SK-N-SH treated with all-trans-retinoic acid at 6 μM for 48 hours (cell line): ENCODE measurements at regions not wholly inside any gene's neighbourhood (a gene's known extent, or its start where the extent isn't known, plus 50 kb on each side); places are given as distances from the start of the nearest gene placed in this dataset.

Source experiments
- ATAC-seq: fragments of 200-7000 bp; cut with Tn5 transposase; 3 replicates; pipeline ENCODE4 v1.9.1; 2020; ENCODE audit warnings: mild to moderate bottlenecking, moderate library complexity
- ARNTL ChIP-seq: fragments of 450-650 bp; formaldehyde crosslinking; IDR thresholded peaks from 2 replicates; pipeline ENCODE4 v1.5.0; 2020; ENCODE audit warnings: low read depth, mild to moderate bottlenecking, moderate library complexity, borderline replicate concordance
- CSDC2 ChIP-seq: fragments of 250-450 bp; sonication (Bioruptor Pico); IDR thresholded peaks from 2 replicates; pipeline ENCODE4 v1.5.0; 2020; ENCODE audit warnings: mild to moderate bottlenecking, moderate library complexity
- GLIS3 ChIP-seq: fragments of 250-450 bp; sonication (Bioruptor Pico); IDR thresholded peaks from 2 replicates; pipeline ENCODE4 v1.5.0; 2020; ENCODE audit warnings: mild to moderate bottlenecking, moderate library complexity
- ISL1 ChIP-seq: fragments of 250-450 bp; sonication (Bioruptor Pico); IDR thresholded peaks from 2 replicates; pipeline ENCODE4 v2.1.2; 2022; ENCODE audit warnings: mild to moderate bottlenecking, moderate library complexity
- OSR1 ChIP-seq: fragments of 250-450 bp; sonication (Bioruptor Pico); IDR thresholded peaks from 2 replicates; pipeline ENCODE4 v1.8.0; 2022; ENCODE audit warnings: moderate library complexity, mild to moderate bottlenecking, inconsistent platforms
- PPARA ChIP-seq: fragments of 250-450 bp; sonication (Bioruptor Pico); IDR thresholded peaks from 2 replicates; pipeline ENCODE4 v1.5.0; 2020; ENCODE audit warnings: mild to moderate bottlenecking, borderline replicate concordance
- RARB ChIP-seq: fragments of 250-450 bp; sonication (Bioruptor Pico); IDR thresholded peaks from 2 replicates; pipeline ENCODE4 v1.8.0; 2021; ENCODE audit warnings: mild to moderate bottlenecking, moderate library complexity
- SNAI2 ChIP-seq: fragments of 250-450 bp; sonication (Bioruptor Pico); IDR thresholded peaks from 2 replicates; pipeline ENCODE4 v1.5.0; 2020; ENCODE audit warnings: mild to moderate bottlenecking, moderate library complexity
- TCF4 ChIP-seq: fragments of 250-450 bp; sonication (Bioruptor Pico); IDR thresholded peaks from 2 replicates; pipeline ENCODE4 v1.8.0; 2021; ENCODE audit warnings: mild to moderate bottlenecking, moderate library complexity, borderline replicate concordance
- TOX ChIP-seq: fragments of 250-450 bp; sonication (Bioruptor Pico); IDR thresholded peaks from 2 replicates; pipeline ENCODE4 v1.8.0; 2021; ENCODE audit warnings: mild to moderate bottlenecking, moderate library complexity, borderline replicate concordance
- ZC3H10 ChIP-seq: fragments of 250-450 bp; sonication (Bioruptor Pico); IDR thresholded peaks from 2 replicates; pipeline ENCODE4 v1.5.1; 2021; ENCODE audit warnings: mild to moderate bottlenecking, moderate library complexity
- ZFP3 ChIP-seq: fragments of 250-450 bp; sonication (Bioruptor Pico); IDR thresholded peaks from 2 replicates; pipeline ENCODE4 v1.5.0; 2020; ENCODE audit warnings: mild to moderate bottlenecking, moderate library complexity
- ZFP30 ChIP-seq: fragments of 450-650 bp; formaldehyde crosslinking; IDR thresholded peaks from 2 replicates; pipeline ENCODE4 v1.5.0; 2022; ENCODE audit warnings: mild to moderate bottlenecking, moderate library complexity
- ZNF565 ChIP-seq: fragments of 450-650 bp; formaldehyde crosslinking; conservative IDR thresholded peaks from 2 replicates; pipeline ENCODE4 v1.5.0; 2020; ENCODE audit warnings: low read depth, mild to moderate bottlenecking, moderate library complexity
- ZNF70 ChIP-seq: fragments of 450-650 bp; formaldehyde crosslinking; IDR thresholded peaks from 2 replicates; pipeline ENCODE4 v1.5.0; 2020; ENCODE audit warnings: mild to moderate bottlenecking, moderate library complexity
- ZNF8 ChIP-seq: fragments of 450-650 bp; formaldehyde crosslinking; IDR thresholded peaks from 2 replicates; pipeline ENCODE4 v1.5.0; 2020; ENCODE audit warnings: mild to moderate bottlenecking, moderate library complexity
- TF ChIP-seq, protein P1 (sequence below): fragments of 250-450 bp; sonication (Bioruptor Pico); IDR thresholded peaks from 2 replicates; pipeline ENCODE4 v1.8.0; 2021; ENCODE audit warnings: low read depth, mild to moderate bottlenecking, moderate library complexity, borderline replicate concordance
- TF ChIP-seq, protein P2 (sequence below): fragments of 250-450 bp; sonication (Bioruptor Pico); IDR thresholded peaks from 2 replicates; pipeline ENCODE4 v1.5.0; 2020; ENCODE audit warnings: mild to moderate bottlenecking, moderate library complexity
- TF ChIP-seq, protein P3 (sequence below): fragments of 250-450 bp; sonication (Bioruptor Pico); IDR thresholded peaks from 2 replicates; pipeline ENCODE4 v1.5.1; 2021; ENCODE audit warnings: mild to moderate bottlenecking, moderate library complexity
- TF ChIP-seq, protein P4 (sequence below): fragments of 250-450 bp; sonication (Bioruptor Pico); IDR thresholded peaks from 2 replicates; pipeline ENCODE4 v1.8.0; 2020; ENCODE audit warnings: mild to moderate bottlenecking, moderate library complexity, borderline replicate concordance
- TF ChIP-seq, protein P5 (sequence below): fragments of 250-450 bp; sonication (Bioruptor Pico); IDR thresholded peaks from 2 replicates; pipeline ENCODE4 v1.5.1; 2020; ENCODE audit warnings: low read depth, mild to moderate bottlenecking, moderate library complexity

DNA sequence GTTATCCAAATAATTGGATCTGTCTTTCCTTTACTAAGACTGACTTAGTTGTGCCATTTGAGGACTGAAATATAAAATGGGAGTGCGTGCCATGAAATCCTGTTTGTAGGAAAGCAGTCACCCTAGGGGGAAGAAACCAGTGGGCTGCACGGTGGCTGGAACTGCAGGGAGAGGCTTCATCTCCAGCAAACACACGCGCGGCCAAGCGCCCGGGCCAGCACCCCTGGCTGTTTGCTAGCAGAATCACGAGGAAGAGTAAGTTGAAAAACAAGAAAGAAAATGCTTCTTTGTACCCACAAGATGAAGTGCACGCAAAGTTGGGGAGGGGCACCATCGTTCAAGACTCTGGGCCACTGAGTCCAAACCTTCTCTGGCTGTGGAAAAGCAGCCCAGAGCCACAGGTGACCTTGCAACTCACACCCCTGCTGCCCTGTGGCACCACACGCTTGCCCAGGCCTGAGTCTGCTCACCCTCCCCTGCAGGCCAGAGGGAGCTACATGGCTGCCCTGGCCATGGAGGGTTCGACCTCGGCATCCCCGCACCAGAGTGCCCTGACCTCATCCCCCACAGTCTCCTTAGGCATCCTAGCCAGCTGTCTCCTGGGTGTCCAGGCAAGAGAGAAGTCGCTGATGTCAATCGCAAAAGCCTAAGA lies 55.2 kb downstream of the IRX2 start:
- no peak for ATAC-seq
- TF ChIP-seq ARNTL (no peak), TCF4 (no peak), ISL1 (no peak), SNAI2 (CRISPR knock-in tag) (no peak), TOX (CRISPR knock-in tag) (no peak), ZNF565 (CRISPR knock-in tag) (no peak), OSR1 (CRISPR knock-in tag) (no peak), ZC3H10 (CRISPR knock-in tag) (no peak), ZNF8 (CRISPR knock-in tag) (no peak), RARB (CRISPR knock-in tag) (no peak), PPARA (CRISPR knock-in tag) (no peak)
- TF ChIP-seq, protein P1, sequence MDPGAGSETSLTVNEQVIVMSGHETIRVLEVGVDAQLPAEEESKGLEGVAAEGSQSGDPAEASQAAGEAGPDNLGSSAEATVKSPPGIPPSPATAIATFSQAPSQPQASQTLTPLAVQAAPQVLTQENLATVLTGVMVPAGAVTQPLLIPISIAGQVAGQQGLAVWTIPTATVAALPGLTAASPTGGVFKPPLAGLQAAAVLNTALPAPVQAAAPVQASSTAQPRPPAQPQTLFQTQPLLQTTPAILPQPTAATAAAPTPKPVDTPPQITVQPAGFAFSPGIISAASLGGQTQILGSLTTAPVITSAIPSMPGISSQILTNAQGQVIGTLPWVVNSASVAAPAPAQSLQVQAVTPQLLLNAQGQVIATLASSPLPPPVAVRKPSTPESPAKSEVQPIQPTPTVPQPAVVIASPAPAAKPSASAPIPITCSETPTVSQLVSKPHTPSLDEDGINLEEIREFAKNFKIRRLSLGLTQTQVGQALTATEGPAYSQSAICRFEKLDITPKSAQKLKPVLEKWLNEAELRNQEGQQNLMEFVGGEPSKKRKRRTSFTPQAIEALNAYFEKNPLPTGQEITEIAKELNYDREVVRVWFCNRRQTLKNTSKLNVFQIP, result no peak
- TF ChIP-seq, protein P2, sequence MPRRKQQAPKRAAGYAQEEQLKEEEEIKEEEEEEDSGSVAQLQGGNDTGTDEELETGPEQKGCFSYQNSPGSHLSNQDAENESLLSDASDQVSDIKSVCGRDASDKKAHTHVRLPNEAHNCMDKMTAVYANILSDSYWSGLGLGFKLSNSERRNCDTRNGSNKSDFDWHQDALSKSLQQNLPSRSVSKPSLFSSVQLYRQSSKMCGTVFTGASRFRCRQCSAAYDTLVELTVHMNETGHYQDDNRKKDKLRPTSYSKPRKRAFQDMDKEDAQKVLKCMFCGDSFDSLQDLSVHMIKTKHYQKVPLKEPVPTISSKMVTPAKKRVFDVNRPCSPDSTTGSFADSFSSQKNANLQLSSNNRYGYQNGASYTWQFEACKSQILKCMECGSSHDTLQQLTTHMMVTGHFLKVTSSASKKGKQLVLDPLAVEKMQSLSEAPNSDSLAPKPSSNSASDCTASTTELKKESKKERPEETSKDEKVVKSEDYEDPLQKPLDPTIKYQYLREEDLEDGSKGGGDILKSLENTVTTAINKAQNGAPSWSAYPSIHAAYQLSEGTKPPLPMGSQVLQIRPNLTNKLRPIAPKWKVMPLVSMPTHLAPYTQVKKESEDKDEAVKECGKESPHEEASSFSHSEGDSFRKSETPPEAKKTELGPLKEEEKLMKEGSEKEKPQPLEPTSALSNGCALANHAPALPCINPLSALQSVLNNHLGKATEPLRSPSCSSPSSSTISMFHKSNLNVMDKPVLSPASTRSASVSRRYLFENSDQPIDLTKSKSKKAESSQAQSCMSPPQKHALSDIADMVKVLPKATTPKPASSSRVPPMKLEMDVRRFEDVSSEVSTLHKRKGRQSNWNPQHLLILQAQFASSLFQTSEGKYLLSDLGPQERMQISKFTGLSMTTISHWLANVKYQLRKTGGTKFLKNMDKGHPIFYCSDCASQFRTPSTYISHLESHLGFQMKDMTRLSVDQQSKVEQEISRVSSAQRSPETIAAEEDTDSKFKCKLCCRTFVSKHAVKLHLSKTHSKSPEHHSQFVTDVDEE, result no peak
- TF ChIP-seq, protein P3, sequence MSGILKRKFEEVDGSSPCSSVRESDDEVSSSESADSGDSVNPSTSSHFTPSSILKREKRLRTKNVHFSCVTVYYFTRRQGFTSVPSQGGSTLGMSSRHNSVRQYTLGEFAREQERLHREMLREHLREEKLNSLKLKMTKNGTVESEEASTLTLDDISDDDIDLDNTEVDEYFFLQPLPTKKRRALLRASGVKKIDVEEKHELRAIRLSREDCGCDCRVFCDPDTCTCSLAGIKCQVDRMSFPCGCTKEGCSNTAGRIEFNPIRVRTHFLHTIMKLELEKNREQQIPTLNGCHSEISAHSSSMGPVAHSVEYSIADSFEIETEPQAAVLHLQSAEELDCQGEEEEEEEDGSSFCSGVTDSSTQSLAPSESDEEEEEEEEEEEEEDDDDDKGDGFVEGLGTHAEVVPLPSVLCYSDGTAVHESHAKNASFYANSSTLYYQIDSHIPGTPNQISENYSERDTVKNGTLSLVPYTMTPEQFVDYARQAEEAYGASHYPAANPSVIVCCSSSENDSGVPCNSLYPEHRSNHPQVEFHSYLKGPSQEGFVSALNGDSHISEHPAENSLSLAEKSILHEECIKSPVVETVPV (CRISPR knock-in tag), result no peak
- TF ChIP-seq, protein P4, sequence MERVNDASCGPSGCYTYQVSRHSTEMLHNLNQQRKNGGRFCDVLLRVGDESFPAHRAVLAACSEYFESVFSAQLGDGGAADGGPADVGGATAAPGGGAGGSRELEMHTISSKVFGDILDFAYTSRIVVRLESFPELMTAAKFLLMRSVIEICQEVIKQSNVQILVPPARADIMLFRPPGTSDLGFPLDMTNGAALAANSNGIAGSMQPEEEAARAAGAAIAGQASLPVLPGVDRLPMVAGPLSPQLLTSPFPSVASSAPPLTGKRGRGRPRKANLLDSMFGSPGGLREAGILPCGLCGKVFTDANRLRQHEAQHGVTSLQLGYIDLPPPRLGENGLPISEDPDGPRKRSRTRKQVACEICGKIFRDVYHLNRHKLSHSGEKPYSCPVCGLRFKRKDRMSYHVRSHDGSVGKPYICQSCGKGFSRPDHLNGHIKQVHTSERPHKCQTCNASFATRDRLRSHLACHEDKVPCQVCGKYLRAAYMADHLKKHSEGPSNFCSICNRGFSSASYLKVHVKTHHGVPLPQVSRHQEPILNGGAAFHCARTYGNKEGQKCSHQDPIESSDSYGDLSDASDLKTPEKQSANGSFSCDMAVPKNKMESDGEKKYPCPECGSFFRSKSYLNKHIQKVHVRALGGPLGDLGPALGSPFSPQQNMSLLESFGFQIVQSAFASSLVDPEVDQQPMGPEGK (CRISPR knock-in tag), result no peak
- TF ChIP-seq, protein P5, sequence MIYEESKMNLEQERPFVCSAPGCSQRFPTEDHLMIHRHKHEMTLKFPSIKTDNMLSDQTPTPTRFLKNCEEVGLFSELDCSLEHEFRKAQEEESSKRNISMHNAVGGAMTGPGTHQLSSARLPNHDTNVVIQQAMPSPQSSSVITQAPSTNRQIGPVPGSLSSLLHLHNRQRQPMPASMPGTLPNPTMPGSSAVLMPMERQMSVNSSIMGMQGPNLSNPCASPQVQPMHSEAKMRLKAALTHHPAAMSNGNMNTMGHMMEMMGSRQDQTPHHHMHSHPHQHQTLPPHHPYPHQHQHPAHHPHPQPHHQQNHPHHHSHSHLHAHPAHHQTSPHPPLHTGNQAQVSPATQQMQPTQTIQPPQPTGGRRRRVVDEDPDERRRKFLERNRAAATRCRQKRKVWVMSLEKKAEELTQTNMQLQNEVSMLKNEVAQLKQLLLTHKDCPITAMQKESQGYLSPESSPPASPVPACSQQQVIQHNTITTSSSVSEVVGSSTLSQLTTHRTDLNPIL, result no peak

DNA sequence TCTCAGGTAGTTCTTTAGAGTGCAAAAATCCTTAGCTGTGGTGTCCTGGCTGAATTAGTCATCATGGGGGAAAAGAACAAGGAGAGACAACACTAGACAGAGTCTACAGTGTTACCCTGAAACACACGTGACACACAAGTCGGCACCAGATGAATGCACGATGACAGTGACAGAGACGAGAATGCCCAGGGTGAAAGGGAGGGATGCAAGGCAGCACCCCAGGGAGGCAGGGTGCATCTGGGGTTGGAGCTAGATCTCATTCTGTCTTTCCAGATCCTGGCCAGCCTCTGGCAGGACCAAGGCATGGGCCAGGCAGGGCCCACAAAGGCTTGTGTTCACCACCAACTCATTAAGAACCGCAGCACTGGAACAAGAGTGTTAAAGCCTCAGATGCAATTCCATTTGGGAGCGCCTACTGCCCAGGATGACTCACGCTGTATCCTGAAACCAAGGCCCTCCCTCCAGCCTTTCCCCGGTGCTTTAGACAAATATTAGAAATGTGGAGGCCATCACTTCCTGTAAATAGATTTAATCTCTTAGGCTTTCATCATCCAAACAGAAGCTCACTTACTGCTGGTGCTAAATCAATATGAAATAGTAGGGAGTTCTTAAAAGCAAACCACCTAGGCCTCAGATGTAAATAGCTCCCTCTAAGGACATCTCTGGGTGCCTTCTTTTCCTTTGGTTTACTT lies 56.1 kb downstream of the IRX2 start:
- no peak for ATAC-seq
- no peak for TF ChIP-seq ZFP30 (CRISPR knock-in tag)
- TF ChIP-seq RARB (CRISPR knock-in tag), result no peak
- TF ChIP-seq ZC3H10 (CRISPR knock-in tag), result no peak
- no peak for TF ChIP-seq ZNF8 (CRISPR knock-in tag)
- no peak for TF ChIP-seq SNAI2 (CRISPR knock-in tag)
- no peak for TF ChIP-seq TCF4
- TF ChIP-seq ZNF70 (CRISPR knock-in tag), result no peak
- no peak for TF ChIP-seq ISL1
- TF ChIP-seq ZNF565 (CRISPR knock-in tag), result no peak
- no peak for TF ChIP-seq GLIS3 (CRISPR knock-in tag)
- TF ChIP-seq ZFP3 (CRISPR knock-in tag), result no peak
- no peak for TF ChIP-seq PPARA (CRISPR knock-in tag)
- TF ChIP-seq, protein P4 (CRISPR knock-in tag), result no peak
- TF ChIP-seq, protein P2, result no peak
- TF ChIP-seq CSDC2 (CRISPR knock-in tag), result no peak
- TF ChIP-seq, protein P5, result no peak
